ENCODE measurements at regions not wholly inside any gene's neighbourhood (a gene's known extent, or its start where the extent isn't known, plus 50 kb on each side); places are given as distances from the start of the nearest gene placed in this dataset.

GRCh38 chr15:81485806-81486205, 111.8 kb upstream of the TMC3 start:
- no peaks in the 10 kb centered on the region for H3K9me3 ChIP-seq (ENCODE audit: insufficient read depth, low read depth, low read length)
- no peak for TF ChIP-seq EZH2phosphoT487 (IDR thresholded peaks at IDR 0.05; ENCODE audit: borderline replicate concordance)
- TF ChIP-seq CTCF (conservative IDR thresholded peaks at IDR 0.05; ENCODE audit: low read length) = no peak
- H3K9me2 ChIP-seq (replicated peaks; ENCODE audit: low read depth, low read length) = no peaks in the 10 kb centered on the region
- H3K9ac ChIP-seq (ENCODE audit: low read depth, low read length, poor library complexity, severe bottlenecking) = no peak overlapping the region
- H3F3A ChIP-seq (ENCODE audit: low read depth) = no peaks in the 10 kb centered on the region
- H3K36me3 ChIP-seq (ENCODE audit: insufficient read depth, low read length) = no peaks in the 10 kb centered on the region
- no peak overlapping the region for H3K4me3 ChIP-seq (ENCODE audit: low read length, poor library complexity, severe bottlenecking)
- H3K27me3 ChIP-seq (ENCODE audit: insufficient read depth, low read length, poor library complexity, severe bottlenecking) = no peaks in the 10 kb centered on the region
- H3K79me2 ChIP-seq (ENCODE audit: insufficient read depth, low read length) = no peaks in the 10 kb centered on the region
- H3K4me2 ChIP-seq (ENCODE audit: low read depth, low read length, poor library complexity, severe bottlenecking) = no peak overlapping the region
- H2AFZ ChIP-seq (ENCODE audit: low read length) = no peak overlapping the region
- H3K4me1 ChIP-seq (ENCODE audit: insufficient read depth, low read length, poor library complexity, severe bottlenecking) = no peaks in the 10 kb centered on the region
- no peaks in the 10 kb centered on the region for H4K20me1 ChIP-seq (ENCODE audit: insufficient read depth, low read length, poor library complexity, severe bottlenecking)

DNA sequence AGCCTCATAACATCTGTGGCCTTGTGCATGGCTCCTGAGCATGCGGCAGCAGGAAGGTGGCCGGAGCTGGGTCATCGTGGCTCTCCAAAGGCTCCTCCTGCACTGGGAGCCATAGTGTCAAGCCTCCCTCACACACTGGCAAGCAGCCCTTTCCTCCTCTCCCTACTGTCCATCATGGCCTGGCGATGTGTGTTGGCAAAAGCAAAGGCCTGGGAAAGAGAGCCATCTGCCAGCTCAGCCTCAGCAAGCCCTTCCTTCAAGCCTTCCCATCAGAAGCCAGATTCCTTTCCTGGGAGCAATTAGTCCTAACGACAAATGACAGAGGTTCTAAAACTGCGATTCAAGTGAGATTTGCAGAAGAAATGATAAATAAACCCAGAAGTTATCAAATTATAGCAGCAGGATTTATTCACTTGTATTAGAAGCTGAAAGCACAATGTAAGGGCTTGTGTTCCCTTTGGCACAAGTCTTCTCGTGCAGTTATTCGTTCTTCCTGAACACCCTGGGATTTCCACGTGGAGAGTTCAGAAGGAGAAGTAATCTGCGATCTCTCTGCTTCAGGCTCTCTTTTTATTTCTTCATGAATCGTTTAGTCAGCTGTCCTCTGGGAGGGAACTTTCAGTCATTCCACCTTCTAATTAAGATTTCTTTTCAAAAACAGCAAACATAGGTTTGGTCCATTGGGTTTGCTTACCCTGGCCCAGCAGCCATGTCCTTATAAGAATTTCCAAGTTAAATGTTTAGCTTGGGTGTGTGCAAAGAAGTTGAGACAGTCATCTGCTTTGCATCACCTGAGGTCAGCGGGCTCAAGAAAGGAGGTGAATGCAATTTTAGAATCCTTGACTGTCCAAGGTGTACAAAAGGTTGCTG, 110.3 kb upstream of the TMC3 start:
- Histone ChIP-seq H3K79me2 (ENCODE audit: insufficient read depth, low read length) (no peaks in the 10 kb centered on the region), H3K4me2 (ENCODE audit: low read depth, low read length, poor library complexity, severe bottlenecking) (no peak overlapping the region), H3K9me3 (ENCODE audit: insufficient read depth, low read depth, low read length) (no peaks in the 10 kb centered on the region), H3K4me3 (ENCODE audit: low read length, poor library complexity, severe bottlenecking) (no peak overlapping the region), H3K4me1 (ENCODE audit: insufficient read depth, low read length, poor library complexity, severe bottlenecking) (no peaks in the 10 kb centered on the region), H2AFZ (ENCODE audit: low read length) (no peak overlapping the region), H3K9ac (ENCODE audit: low read depth, low read length, poor library complexity, severe bottlenecking) (no peak overlapping the region), H3K9me2 (replicated peaks; ENCODE audit: low read depth, low read length) (no peaks in the 10 kb centered on the region), H3F3A (ENCODE audit: low read depth) (no peaks in the 10 kb centered on the region), H4K20me1 (ENCODE audit: insufficient read depth, low read length, poor library complexity, severe bottlenecking) (no peaks in the 10 kb centered on the region), H3K36me3 (ENCODE audit: insufficient read depth, low read length) (no peaks in the 10 kb centered on the region), H3K27me3 (ENCODE audit: insufficient read depth, low read length, poor library complexity, severe bottlenecking) (no peaks in the 10 kb centered on the region)
- TF ChIP-seq EZH2phosphoT487 (IDR thresholded peaks at IDR 0.05; ENCODE audit: borderline replicate concordance) = no peak
- TF ChIP-seq CTCF (conservative IDR thresholded peaks at IDR 0.05; ENCODE audit: low read length) = no peak

DNA sequence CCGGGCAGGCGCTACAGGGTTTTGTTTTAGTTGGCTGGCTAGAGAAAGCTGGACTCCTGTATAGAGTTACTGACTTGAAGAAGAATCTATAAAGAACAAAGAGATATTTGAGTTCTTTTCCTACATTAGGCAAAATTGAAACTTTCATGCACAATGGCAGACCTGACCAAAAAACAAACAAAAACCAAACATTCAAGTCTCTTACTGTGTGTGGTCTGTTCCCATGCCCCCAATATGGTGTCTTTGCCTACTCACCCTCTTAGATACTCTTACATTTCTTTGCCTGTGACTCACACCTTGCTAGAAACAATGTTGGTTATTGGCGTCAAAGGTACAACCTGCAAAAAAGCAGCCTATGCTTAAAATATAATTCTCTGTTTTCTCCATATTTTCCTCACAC, 109.5 kb upstream of the TMC3 start:
- no peaks in the 10 kb centered on the region for H3K36me3 ChIP-seq (ENCODE audit: insufficient read depth, low read length)
- no peaks in the 10 kb centered on the region for H3K79me2 ChIP-seq (ENCODE audit: insufficient read depth, low read length)
- no peak overlapping the region for H3K9ac ChIP-seq (ENCODE audit: low read depth, low read length, poor library complexity, severe bottlenecking)
- H2AFZ ChIP-seq (ENCODE audit: low read length) = no peak overlapping the region
- no peaks in the 10 kb centered on the region for H4K20me1 ChIP-seq (ENCODE audit: insufficient read depth, low read length, poor library complexity, severe bottlenecking)
- H3K9me2 ChIP-seq (replicated peaks; ENCODE audit: low read depth, low read length) = no peaks in the 10 kb centered on the region
- no peaks in the 10 kb centered on the region for H3K27me3 ChIP-seq (ENCODE audit: insufficient read depth, low read length, poor library complexity, severe bottlenecking)
- H3K4me1 ChIP-seq (ENCODE audit: insufficient read depth, low read length, poor library complexity, severe bottlenecking) = no peaks in the 10 kb centered on the region
- H3K9me3 ChIP-seq (ENCODE audit: insufficient read depth, low read depth, low read length) = no peaks in the 10 kb centered on the region
- H3K4me3 ChIP-seq (ENCODE audit: low read length, poor library complexity, severe bottlenecking) = no peak overlapping the region
- no peak for TF ChIP-seq EZH2phosphoT487 (IDR thresholded peaks at IDR 0.05; ENCODE audit: borderline replicate concordance)
- TF ChIP-seq CTCF (conservative IDR thresholded peaks at IDR 0.05; ENCODE audit: low read length) = no peak
- H3F3A ChIP-seq (ENCODE audit: low read depth) = no peaks in the 10 kb centered on the region
- H3K4me2 ChIP-seq (ENCODE audit: low read depth, low read length, poor library complexity, severe bottlenecking) = no peak overlapping the region

Measured in Loucy (cell line).